EL (cell line): ENCODE measurements at regions not wholly inside any gene's neighbourhood (a gene's known extent, or its start where the extent isn't known, plus 50 kb on each side); places are given as distances from the start of the nearest gene placed in this dataset.
A peak's percentile ranks its signal among the peaks of the same experiment; 100 is the strongest.

Source experiments
- DNase-seq: peaks from one replicate; pipeline ENCODE4 v3.0.0-alpha.2; 2016

- DNase-seq = no peak
These were observed 234.9 kb downstream of the KCTD12 start for GRCh38 chr13:76651286-76651685.

DNA sequence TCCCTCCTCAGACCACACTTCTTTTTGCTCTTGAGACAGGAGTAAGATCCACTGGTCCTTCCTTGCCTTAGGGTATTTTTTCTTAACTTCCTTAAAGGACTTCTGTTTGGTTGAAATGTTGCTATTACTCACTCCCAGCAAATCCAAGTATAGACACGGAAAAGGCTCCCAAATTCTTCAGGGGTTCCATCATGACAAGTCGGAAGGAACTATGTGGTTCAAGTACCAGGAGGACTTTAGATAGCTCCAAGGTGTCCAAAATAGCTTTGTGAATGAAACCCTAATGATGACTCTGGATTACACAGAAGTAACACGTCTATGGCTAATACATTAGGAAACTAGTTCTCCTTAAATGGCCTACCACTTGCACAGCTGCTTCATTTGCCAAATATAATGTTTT lies 238.7 kb downstream of the KCTD12 start:
- peak; percentile 55 for DNase-seq

- DNase-seq = peak; percentile 27
These were observed 239.3 kb downstream of the KCTD12 start for GRCh38 chr13:76646946-76647345.

GRCh38 chr13:76645632-76646031 lies 240.6 kb downstream of the KCTD12 start:
- DNase-seq = no peak

- DNase-seq = no peak
These were observed 241.3 kb downstream of the KCTD12 start for GRCh38 chr13:76644906-76645305.

DNA sequence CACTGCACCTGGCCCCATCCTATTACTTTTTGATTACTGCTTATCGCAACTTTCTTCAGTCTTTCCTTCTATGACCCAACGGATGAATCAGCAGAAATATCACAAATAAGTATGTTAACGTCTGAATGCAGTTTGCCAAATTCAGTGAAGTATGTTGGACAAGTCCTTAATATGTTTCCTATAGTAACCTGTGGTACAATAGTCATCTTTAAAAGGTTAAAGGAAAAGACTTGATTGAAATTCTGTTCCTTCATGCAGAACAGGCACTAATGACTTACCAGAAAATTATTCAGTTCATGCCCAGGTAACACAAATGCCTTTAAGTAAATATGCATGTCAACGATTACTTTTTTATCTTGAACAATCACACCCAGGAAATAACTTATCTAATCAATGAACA lies 242.6 kb downstream of the KCTD12 start:
- DNase-seq = no peak

GRCh38 chr13:76641056-76641455 lies 245.1 kb downstream of the KCTD12 start:
- DNase-seq = no peak

DNA sequence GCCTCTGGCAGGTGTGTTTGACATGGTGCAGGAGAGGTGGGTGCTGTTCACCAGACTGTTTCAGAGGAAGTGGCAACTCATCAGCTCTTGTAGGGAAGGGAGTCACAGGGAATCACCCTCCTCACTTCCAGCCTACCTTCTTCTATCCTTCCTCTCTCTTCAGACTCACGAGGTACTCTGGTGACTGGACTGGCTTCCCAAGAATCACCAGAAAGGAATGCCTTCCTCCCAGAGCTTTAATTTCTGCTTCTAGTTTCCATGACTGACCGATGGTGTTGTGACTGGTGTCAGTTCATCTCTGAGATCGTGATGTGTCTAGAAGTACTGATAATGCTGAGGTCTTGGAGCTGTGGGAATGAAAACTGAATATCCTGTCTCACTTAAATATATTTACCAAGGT lies 247.3 kb downstream of the KCTD12 start:
- no peak for DNase-seq

- no peak for DNase-seq
These were observed 248.0 kb downstream of the KCTD12 start for GRCh38 chr13:76638181-76638580.

GRCh38 chr13:76637641-76638141 lies 248.5 kb downstream of the KCTD12 start:
- peak; percentile 13 for DNase-seq

- no peak for DNase-seq
These were observed 249.4 kb downstream of the KCTD12 start for GRCh38 chr13:76636829-76637228.

GRCh38 chr13:76635232-76636230 lies 250.7 kb downstream of the KCTD12 start:
- no peak for DNase-seq

GRCh38 chr13:76634431-76635191 lies 251.6 kb downstream of the KCTD12 start:
- no peak for DNase-seq

GRCh38 chr13:76632401-76633044 lies 253.7 kb downstream of the KCTD12 start:
- no peak for DNase-seq

- no peak for DNase-seq
These were observed 255.5 kb downstream of the KCTD12 start for GRCh38 chr13:76630629-76631230.

- no peak for DNase-seq
These were observed 263.7 kb downstream of the KCTD12 start for GRCh38 chr13:76622315-76623040.

- DNase-seq = no peak
These were observed 264.5 kb downstream of the KCTD12 start for GRCh38 chr13:76621705-76622104.

DNA sequence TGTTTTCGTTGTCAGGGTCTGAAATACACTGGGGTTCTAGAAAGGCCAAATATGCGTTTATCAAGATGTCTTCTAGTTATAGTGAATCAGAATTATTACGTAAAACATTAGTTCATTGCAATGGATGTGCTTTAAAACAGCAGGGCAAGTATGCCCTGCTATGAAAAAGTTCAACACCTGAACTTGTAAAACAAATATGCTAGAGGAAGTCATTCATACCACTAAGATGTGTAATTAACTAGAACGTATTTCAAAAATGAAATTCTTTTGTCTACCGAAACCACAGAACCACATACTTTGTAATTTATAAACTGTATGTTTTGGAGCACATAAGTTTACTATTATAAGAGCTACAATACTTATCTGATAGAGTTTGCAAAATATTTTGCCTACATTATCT lies 266.2 kb downstream of the KCTD12 start:
- DNase-seq = no peak

GRCh38 chr13:76619631-76620030 lies 266.6 kb downstream of the KCTD12 start:
- DNase-seq = no peak

GRCh38 chr13:76610819-76611415 lies 275.3 kb downstream of the KCTD12 start:
- DNase-seq = no peak

DNA sequence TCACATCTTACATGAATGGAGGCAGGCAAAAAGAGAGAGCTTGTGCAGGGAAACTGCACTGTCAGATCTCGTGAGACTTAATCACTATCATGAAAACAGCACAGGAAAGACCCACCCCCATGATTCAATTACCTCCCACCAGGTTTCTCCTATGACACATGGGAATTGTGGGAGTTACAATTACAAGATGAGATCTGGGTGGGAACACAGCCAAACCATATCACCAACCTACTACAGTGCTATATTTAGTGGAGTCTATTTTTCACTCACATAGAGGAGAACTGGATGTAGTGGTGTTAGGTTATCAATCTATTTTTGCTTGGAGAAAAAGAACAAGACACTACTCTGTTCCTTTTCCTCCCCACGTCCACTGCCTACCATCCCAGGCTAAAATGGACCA lies 276.6 kb downstream of the KCTD12 start:
- DNase-seq = no peak

DNA sequence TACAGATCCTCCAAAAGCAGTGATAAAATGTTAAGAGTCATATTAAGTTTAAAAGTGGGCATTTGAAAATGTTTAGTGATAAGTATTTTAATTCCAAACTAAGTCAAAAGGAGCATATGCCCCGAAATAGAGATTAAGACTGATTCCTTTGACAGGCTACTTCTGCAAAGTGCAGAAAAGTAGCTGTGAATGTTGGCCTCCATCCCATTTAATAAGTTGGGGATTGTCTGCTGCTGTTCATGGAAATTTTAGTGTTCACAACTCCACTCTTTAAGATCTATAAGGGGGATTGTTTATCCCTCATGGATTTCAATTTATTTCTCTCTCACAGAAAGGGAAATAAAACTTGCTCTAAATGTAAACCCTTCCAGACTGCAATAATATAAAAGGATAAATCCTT lies 278.3 kb downstream of the KCTD12 start:
- DNase-seq = no peak
